Aorta (tissue), 5 donors: ENCODE measurements at regions not wholly inside any gene's neighbourhood (a gene's known extent, or its start where the extent isn't known, plus 50 kb on each side); places are given as distances from the start of the nearest gene placed in this dataset.
"Not testable (repeated sequence)": the region's sequence is repeated elsewhere in the genome, so short reads cannot be mapped to it uniquely, and the experiment has no call there.

Experiments
- ATAC-seq: fragments of 200-7000 bp; cut with Tn5 transposase; one replicate; pipeline ENCODE4 v1.9.1; 2022; ENCODE audit warnings: moderate library complexity; ENCODE audit not compliant: low FRiP score
- DNase-seq, 2 donors: peaks; one replicate each; pipeline ENCODE4 v3.0.0-alpha.2; 2020
- H3K27ac ChIP-seq, 2 donors: one replicate each; pipeline ENCODE4 v1.5.1; 2013; ENCODE audit warnings: low read length in 2 of 2, mild to moderate bottlenecking in 2 of 2, moderate library complexity in 2 of 2, control low read depth in 1 of 2, inconsistent platforms in 1 of 2, low read depth in 1 of 2
- H3K27me3 ChIP-seq, 2 donors: one replicate each; pipeline ENCODE4 v1.6.1; 2013; ENCODE audit warnings: control low read depth in 1 of 2, low read length in 1 of 2, mild to moderate bottlenecking in 1 of 2, moderate library complexity in 1 of 2; ENCODE audit not compliant: insufficient read depth in 2 of 2, control insufficient read depth in 1 of 2
- H3K36me3 ChIP-seq, 2 donors: one replicate each; pipeline ENCODE4 v1.6.1; 2013; ENCODE audit warnings: control low read depth in 1 of 2, low read length in 1 of 2, mild to moderate bottlenecking in 1 of 2; ENCODE audit not compliant: insufficient read depth in 2 of 2, control insufficient read depth in 1 of 2
- H3K4me1 ChIP-seq, 2 donors: one replicate each; pipeline ENCODE4 v1.6.1; 2013; ENCODE audit warnings: low read length in 2 of 2, control low read depth in 1 of 2, mild to moderate bottlenecking in 1 of 2, moderate library complexity in 1 of 2; ENCODE audit not compliant: insufficient read depth in 2 of 2, control insufficient read depth in 1 of 2
- H3K4me3 ChIP-seq, 2 donors: one replicate each; pipeline ENCODE4 v1.5.1; 2013; ENCODE audit warnings: low read length in 2 of 2, control low read depth in 1 of 2, mild to moderate bottlenecking in 1 of 2
- H3K9me3 ChIP-seq: one replicate; pipeline ENCODE4 v1.6.1; 2013; ENCODE audit warnings: mild to moderate bottlenecking, low read length; ENCODE audit not compliant: control insufficient read depth
- WGBS, 2 donors: extraction: QIAGEN DNeasy Blood & Tissue Kit; methylation state at CpG; one replicate each; pipeline ENCODE4 v1.1.7; 2013; 5-methylcytosine and 5-hydroxymethylcytosine counted together
- intact Hi-C, 2 donors: fragments of 100-400 bp; cut with DNase I; formaldehyde crosslinking; loops; one replicate each; pipeline versions ENCODE4 v1.14.2 to v1.15.0; 2022
- donor health status: healthy with polysubstance abuse.
- donor health status: Bipolar disorder and iron deficiency.
- donor health status: DM: no; HTN: no; CAD: no.
- donor health status: DM: no; HTN: no; CAD: no.
- donor health status: DM: yes; HTN: yes; CAD: no.

- ATAC-seq (no peak), DNase-seq (no peak)
- Histone ChIP-seq H3K4me3 (no peak overlapping the region), H3K9me3 (no peaks in the 10 kb centered on the region), H3K27me3 (no peaks in the 10 kb centered on the region), H3K4me1 (no peaks in the 10 kb centered on the region), H3K27ac (no peak overlapping the region), H3K36me3 (no peaks in the 10 kb centered on the region)
- WGBS, 2 donors, result 77 to 82% methylated on average over 10 of the region's 10 CpGs
- intact Hi-C loops, result no loop called here
These were observed 546.0 kb upstream of the ARID1B start for GRCh38 chr6:156231026-156231765.

- no peak overlapping the region for H3K27ac ChIP-seq
- DNase-seq (no peak), ATAC-seq (no peak)
- H3K9me3 ChIP-seq, result peaks cover 1% of the 10 kb centered on the region
- H3K4me3 ChIP-seq, result no peak overlapping the region
- H3K4me1 ChIP-seq, result no peaks in the 10 kb centered on the region
- no peaks in the 10 kb centered on the region for H3K27me3 ChIP-seq
- intact Hi-C loops, result no loop called here
- no peaks in the 10 kb centered on the region for H3K36me3 ChIP-seq
These were observed 557.2 kb upstream of the ARID1B start for GRCh38 chr6:156219973-156220372.

- H3K4me3 ChIP-seq, result no peak overlapping the region
- no peak overlapping the region for H3K27ac ChIP-seq
- WGBS, 2 donors, result 73 to 85% methylated on average over 3 of the region's 3 CpGs
- no peaks in the 10 kb centered on the region for H3K4me1 ChIP-seq
- DNase-seq, result no peak
- H3K9me3 ChIP-seq, result no peaks in the 10 kb centered on the region
- intact Hi-C loops, result no loop called here
- no peaks in the 10 kb centered on the region for H3K27me3 ChIP-seq
- no peaks in the 10 kb centered on the region for H3K36me3 ChIP-seq
- no peak for ATAC-seq
These were observed 571.5 kb upstream of the ARID1B start for GRCh38 chr6:156205678-156206077.

GRCh38 chr6:156199182-156199581 lies 578.0 kb upstream of the ARID1B start:
- no peak overlapping the region for H3K4me3 ChIP-seq
- no peaks in the 10 kb centered on the region for H3K36me3 ChIP-seq
- H3K27ac ChIP-seq, result no peak overlapping the region
- intact Hi-C loops, result no loop called here
- H3K4me1 ChIP-seq, result no peaks in the 10 kb centered on the region
- H3K27me3 ChIP-seq, result no peaks in the 10 kb centered on the region
- whole genome bisulfite sequencing, 2 donors, result 85 to 95% methylated on average over 5 of the region's 5 CpGs
- no peaks in the 10 kb centered on the region for H3K9me3 ChIP-seq
- ATAC-seq (no peak), DNase-seq (no peak)

GRCh38 chr6:156197513-156197912 lies 579.7 kb upstream of the ARID1B start:
- DNase-seq (no peak), ATAC-seq (no peak)
- 63 to 66% methylated on average over 2 of the region's 2 CpGs for WGBS, 2 donors
- Histone ChIP-seq H3K4me1 (no peaks in the 10 kb centered on the region), H3K4me3 (no peak overlapping the region), H3K27me3 (no peaks in the 10 kb centered on the region), H3K36me3 (no peaks in the 10 kb centered on the region), H3K27ac (no peak overlapping the region), H3K9me3 (no peaks in the 10 kb centered on the region)
- intact Hi-C loops, result no loop called here

- ATAC-seq (no peak), DNase-seq (no peak)
- Histone ChIP-seq H3K9me3 (no peaks in the 10 kb centered on the region), H3K27ac (no peak overlapping the region), H3K27me3 (no peaks in the 10 kb centered on the region), H3K4me1 (no peaks in the 10 kb centered on the region), H3K4me3 (no peak overlapping the region), H3K36me3 (no peaks in the 10 kb centered on the region)
- 84% methylated on average over 2 of the region's 2 CpGs for WGBS, 2 donors
- intact Hi-C loops, result no loop called here
These were observed 582.2 kb upstream of the ARID1B start for GRCh38 chr6:156194981-156195380.

- H3K27me3 ChIP-seq, result no peaks in the 10 kb centered on the region
- DNase-seq (no peak), ATAC-seq (no peak)
- H3K9me3 ChIP-seq, result no peaks in the 10 kb centered on the region
- no peaks in the 10 kb centered on the region for H3K36me3 ChIP-seq
- H3K4me1 ChIP-seq, result no peaks in the 10 kb centered on the region
- intact Hi-C loops, result no loop called here
- H3K27ac ChIP-seq, result no peak overlapping the region
- no peak overlapping the region for H3K4me3 ChIP-seq
- WGBS, 2 donors, result 92 to 94% methylated on average over 4 of the region's 4 CpGs
These were observed 583.8 kb upstream of the ARID1B start for GRCh38 chr6:156193381-156193780.

- ATAC-seq (no peak), DNase-seq (no peak)
- Histone ChIP-seq H3K4me3 (no peak overlapping the region), H3K4me1 (no peaks in the 10 kb centered on the region), H3K27me3 (no peaks in the 10 kb centered on the region), H3K27ac (no peak overlapping the region), H3K9me3 (no peaks in the 10 kb centered on the region), H3K36me3 (no peaks in the 10 kb centered on the region)
- intact Hi-C loops, result no loop called here
- 70 to 76% methylated on average over 3 of the region's 3 CpGs for WGBS, 2 donors
These were observed 585.3 kb upstream of the ARID1B start for GRCh38 chr6:156191895-156192294.

GRCh38 chr6:156191390-156191789 lies 585.8 kb upstream of the ARID1B start:
- H3K36me3 ChIP-seq, DNase-seq, H3K27me3 ChIP-seq, H3K27ac ChIP-seq, H3K4me3 ChIP-seq, ATAC-seq, H3K9me3 ChIP-seq, intact Hi-C loops, H3K4me1 ChIP-seq: not testable (repeated sequence)
